Astrocyte of the spinal cord (primary cell): ENCODE measurements at regions not wholly inside any gene's neighbourhood (a gene's known extent, or its start where the extent isn't known, plus 50 kb on each side); places are given as distances from the start of the nearest gene placed in this dataset.

ENCODE experiments used
- DNase-seq: peaks from one replicate; pipeline ENCODE4 v3.0.0; 2011; ENCODE audit warnings: low read depth, low spot score
- H3K4me3 ChIP-seq: 2 replicates; pipeline ENCODE4 v1.5.1; 2011; ENCODE audit warnings: low read depth, mild to moderate bottlenecking, low read length, moderate library complexity
- CTCF ChIP-seq: IDR thresholded peaks from 2 replicates; pipeline ENCODE4 v1.5.1; 2012; ENCODE audit warnings: low read depth, mild to moderate bottlenecking, low read length, inconsistent platforms
- in situ Hi-C: cut with HindIII; loops from 2 replicates; pipeline ENCODE4 v1.10.0; 2017; ENCODE audit warnings: low sequenced_read_pairs

DNA sequence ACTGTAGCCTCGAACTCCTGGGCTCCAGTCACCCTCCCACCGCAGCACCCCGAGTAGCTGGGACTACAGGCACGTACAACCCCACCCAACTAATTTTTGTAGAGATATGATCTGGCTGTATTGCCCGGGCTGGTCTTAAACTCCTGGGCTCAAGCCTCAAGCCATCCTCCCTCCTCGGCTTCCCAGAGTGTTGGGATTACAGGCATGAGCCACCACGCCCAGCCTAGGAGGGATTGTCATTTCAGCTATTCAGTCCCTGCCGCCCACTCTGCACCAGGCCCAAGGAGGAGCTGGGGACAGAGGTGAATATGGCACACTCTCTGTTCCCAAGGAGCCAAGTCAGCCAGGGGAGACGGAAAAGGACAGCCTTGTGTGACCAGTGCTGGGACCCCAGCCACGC, 256.2 kb downstream of the PARN start:
- in situ Hi-C loops, result no loop called here
- DNase-seq, result no peak
- TF ChIP-seq CTCF, result no peak
- H3K4me3 ChIP-seq, result no peak overlapping the region

- no peak for DNase-seq
- in situ Hi-C loops, result no loop called here
- H3K4me3 ChIP-seq, result no peak overlapping the region
- no peak for TF ChIP-seq CTCF
These were observed 256.7 kb downstream of the PARN start for GRCh38 chr16:14373406-14373805.

- in situ Hi-C loops, result no loop called here
- no peak for DNase-seq
- H3K4me3 ChIP-seq, result no peak overlapping the region
- TF ChIP-seq CTCF, result no peak
These were observed 257.6 kb downstream of the PARN start for GRCh38 chr16:14372471-14372870.

DNA sequence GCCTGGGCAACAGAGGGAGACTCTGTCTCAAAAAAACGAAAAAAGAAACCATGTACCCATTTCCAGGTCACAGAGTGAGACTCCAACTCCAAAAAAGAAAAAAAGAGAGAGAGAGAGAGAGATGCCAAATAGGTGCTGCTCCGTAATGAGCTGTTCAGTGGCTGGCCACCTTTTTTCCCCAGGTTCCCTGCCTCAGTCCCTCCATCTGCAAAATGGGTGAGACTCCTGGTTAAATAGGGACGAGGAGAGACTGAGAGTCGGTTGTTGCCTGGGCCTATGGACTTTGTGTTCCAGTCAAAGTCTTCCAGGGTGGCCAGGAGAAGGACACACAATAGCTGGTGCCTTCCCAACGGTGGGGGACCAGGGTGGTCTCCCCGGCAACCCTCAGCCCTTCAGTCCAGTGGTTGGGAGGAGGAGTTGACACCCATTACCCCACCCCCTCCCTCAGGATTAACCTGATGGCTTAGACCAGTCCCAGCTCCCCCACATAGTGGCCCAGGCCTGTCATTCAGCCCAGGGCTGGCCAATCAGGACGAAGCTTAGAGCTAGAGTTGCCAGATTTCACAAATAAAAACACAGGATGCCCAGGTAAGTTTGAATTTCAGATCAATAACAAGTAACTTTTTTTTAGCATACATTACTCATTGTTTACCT, 258.2 kb downstream of the PARN start:
- no peak for DNase-seq
- H3K4me3 ChIP-seq, result no peak overlapping the region
- in situ Hi-C loops, result no loop called here
- TF ChIP-seq CTCF, result no peak

GRCh38 chr16:14370736-14371234, 259.3 kb downstream of the PARN start:
- in situ Hi-C loops, result no loop called here
- no peak for TF ChIP-seq CTCF
- DNase-seq, result no peak
- H3K4me3 ChIP-seq, result no peak overlapping the region

DNA sequence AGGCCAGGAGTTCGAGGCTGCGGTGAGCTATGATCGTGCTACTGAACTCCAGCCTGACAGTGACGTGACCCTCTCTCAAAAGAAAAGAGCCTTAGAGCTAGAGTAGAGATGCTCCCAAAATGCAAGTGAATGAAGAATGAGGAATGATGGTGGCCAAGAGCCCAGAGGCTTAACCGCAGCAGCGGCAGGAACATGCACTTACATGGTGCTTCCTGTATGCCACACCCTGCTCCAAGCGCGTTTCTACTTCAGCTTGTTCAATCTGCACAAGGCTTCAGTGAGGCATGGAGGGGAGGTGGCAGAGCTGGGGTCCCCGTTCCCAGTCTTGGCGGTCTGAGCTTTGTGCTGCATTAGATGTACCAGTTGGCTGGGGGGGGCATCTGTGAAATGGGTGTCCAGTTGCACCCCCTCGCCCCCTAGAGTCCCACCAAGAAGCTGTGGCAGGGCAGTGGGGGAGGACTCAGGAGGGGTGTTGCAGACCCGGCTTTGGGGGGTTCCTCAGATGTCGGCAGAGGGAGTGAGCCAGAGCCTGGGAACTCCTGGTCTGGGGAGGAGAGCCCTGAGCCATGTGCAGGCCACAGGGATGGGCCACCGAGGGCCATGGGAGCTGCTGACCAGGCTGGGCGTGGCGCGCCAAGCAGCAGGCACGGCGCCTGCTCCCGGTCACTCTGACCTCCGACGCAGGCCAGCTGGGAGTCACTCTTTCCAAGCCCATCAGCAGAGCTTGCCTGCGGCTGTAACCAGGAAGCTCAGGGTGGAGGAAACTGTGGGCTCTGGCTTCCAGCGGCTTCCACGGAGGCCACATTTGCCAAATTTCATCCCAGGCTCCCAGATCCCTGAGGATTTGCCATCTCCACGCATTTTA, 260.1 kb downstream of the PARN start:
- DNase-seq, result no peak
- H3K4me3 ChIP-seq, result no peak overlapping the region
- TF ChIP-seq CTCF, result no peak
- in situ Hi-C loops, result no loop called here
